ENCODE measurements at regions not wholly inside any gene's neighbourhood (a gene's known extent, or its start where the extent isn't known, plus 50 kb on each side); places are given as distances from the start of the nearest gene placed in this dataset.

GRCh38 chr4:13857397-13857796 lies 229.9 kb upstream of the BOD1L1 start:
- Histone ChIP-seq H3K27ac (ENCODE audit: low read depth, low read length) (no peak overlapping the region), H3K9me3 (ENCODE audit: control insufficient read depth, low read length) (peaks cover 9% of the 10 kb centered on the region), H3K4me1 (ENCODE audit: control insufficient read depth, insufficient read depth, low read length) (peaks cover 5% of the 10 kb centered on the region), H3K9ac (ENCODE audit: extremely low read depth, low read length, poor library complexity, severe bottlenecking) (no peak overlapping the region), H3K36me3 (ENCODE audit: control insufficient read depth, insufficient read depth, low read length) (no peaks in the 10 kb centered on the region), H3K27me3 (ENCODE audit: control insufficient read depth, insufficient read depth, low read length, poor library complexity, severe bottlenecking) (no peaks in the 10 kb centered on the region), H3K4me3 (ENCODE audit: low read length) (no peak overlapping the region)
- no peak overlapping the region for H3K27ac Mint-ChIP-seq
- WGBS, 2 experiments (ENCODE audit: insufficient coverage in 1 of 2, insufficient read length in 1 of 2), result 89 to 92% methylated on average over 2 of the region's 2 CpGs
- no peaks in the 10 kb centered on the region for H3K36me3 Mint-ChIP-seq (ENCODE audit: low read depth)
- no peak for DNase-seq
- peaks cover 2% of the 10 kb centered on the region for H3K4me1 Mint-ChIP-seq
- no peaks in the 10 kb centered on the region for H3K27me3 Mint-ChIP-seq (ENCODE audit: insufficient read depth)
- H3K9me3 Mint-ChIP-seq, result peaks cover 7% of the 10 kb centered on the region
- no peak overlapping the region for H3K4me3 Mint-ChIP-seq
- no peak for TF ChIP-seq CTCF (conservative IDR thresholded peaks at IDR 0.05)

- Mint-ChIP-seq H3K4me3 (no peak overlapping the region), H3K4me1 (peaks cover 2% of the 10 kb centered on the region), H3K27me3 (ENCODE audit: insufficient read depth) (no peaks in the 10 kb centered on the region), H3K27ac (no peak overlapping the region), H3K36me3 (ENCODE audit: low read depth) (peaks cover 2% of the 10 kb centered on the region), H3K9me3 (peaks cover 12% of the 10 kb centered on the region)
- DNase-seq, result no peak
- Histone ChIP-seq H3K27ac (ENCODE audit: low read depth, low read length) (no peak overlapping the region), H3K9me3 (ENCODE audit: control insufficient read depth, low read length) (peaks cover 13% of the 10 kb centered on the region), H3K27me3 (ENCODE audit: control insufficient read depth, insufficient read depth, low read length, poor library complexity, severe bottlenecking) (no peaks in the 10 kb centered on the region), H3K36me3 (ENCODE audit: control insufficient read depth, insufficient read depth, low read length) (no peaks in the 10 kb centered on the region), H3K4me3 (ENCODE audit: low read length) (no peak overlapping the region), H3K9ac (ENCODE audit: extremely low read depth, low read length, poor library complexity, severe bottlenecking) (no peak overlapping the region), H3K4me1 (ENCODE audit: control insufficient read depth, insufficient read depth, low read length) (peaks cover 5% of the 10 kb centered on the region)
- TF ChIP-seq CTCF (conservative IDR thresholded peaks at IDR 0.05), result no peak
Measured at GRCh38 chr4:13857800-13858199, 230.3 kb upstream of the BOD1L1 start.

GRCh38 chr4:13859423-13859822 lies 231.9 kb upstream of the BOD1L1 start:
- H3K4me1 Mint-ChIP-seq, result no peaks in the 10 kb centered on the region
- Histone ChIP-seq H3K36me3 (ENCODE audit: control insufficient read depth, insufficient read depth, low read length) (no peaks in the 10 kb centered on the region), H3K4me1 (ENCODE audit: control insufficient read depth, insufficient read depth, low read length) (no peaks in the 10 kb centered on the region), H3K27me3 (ENCODE audit: control insufficient read depth, insufficient read depth, low read length, poor library complexity, severe bottlenecking) (no peaks in the 10 kb centered on the region), H3K9me3 (ENCODE audit: control insufficient read depth, low read length) (peaks cover 13% of the 10 kb centered on the region), H3K27ac (ENCODE audit: low read depth, low read length) (no peak overlapping the region), H3K4me3 (ENCODE audit: low read length) (no peak overlapping the region), H3K9ac (ENCODE audit: extremely low read depth, low read length, poor library complexity, severe bottlenecking) (no peak overlapping the region)
- no peak overlapping the region for H3K27ac Mint-ChIP-seq
- peaks cover 13% of the 10 kb centered on the region for H3K9me3 Mint-ChIP-seq
- no peak for TF ChIP-seq CTCF (conservative IDR thresholded peaks at IDR 0.05)
- 100% methylated on average over 2 of the region's 3 CpGs; no CpG with 5 or more reads in 1 of the 2 experiments for WGBS, 2 experiments (ENCODE audit: insufficient coverage in 1 of 2, insufficient read length in 1 of 2)
- no peak for DNase-seq
- H3K36me3 Mint-ChIP-seq (ENCODE audit: low read depth), result peaks cover 2% of the 10 kb centered on the region
- no peak overlapping the region for H3K4me3 Mint-ChIP-seq
- H3K27me3 Mint-ChIP-seq (ENCODE audit: insufficient read depth), result no peaks in the 10 kb centered on the region
